ENCODE measurements at regions not wholly inside any gene's neighbourhood (a gene's known extent, or its start where the extent isn't known, plus 50 kb on each side); places are given as distances from the start of the nearest gene placed in this dataset.

DNA sequence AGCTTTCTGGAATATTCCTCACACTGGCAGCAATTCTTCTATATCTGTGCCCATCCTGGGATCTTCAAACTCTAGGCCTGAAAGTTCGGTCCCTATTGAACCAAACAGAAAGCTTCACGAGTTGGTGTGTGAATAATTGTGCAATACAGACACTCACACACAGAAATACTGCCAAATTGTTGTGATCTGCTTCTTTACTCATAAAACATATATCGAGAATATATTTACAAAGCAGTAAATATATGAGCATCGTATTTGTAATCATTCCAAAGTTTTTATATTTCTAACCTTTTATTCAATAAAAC lies 56.6 kb upstream of the BEX4 start:
- no peak for TF ChIP-seq TAF1 (IDR thresholded peaks at IDR 0.05; ENCODE audit: borderline replicate concordance, low read depth, low read length)
- no peak for TF ChIP-seq POLR2AphosphoS5 (IDR thresholded peaks at IDR 0.05; ENCODE audit: low read depth, low read length)
- TF ChIP-seq POLR2A (IDR thresholded peaks at IDR 0.05; ENCODE audit: low read depth, low read length) = no peak
- no peak for FAIRE-seq
- DNase-seq (ENCODE audit: insufficient read length) = no peak

GRCh38 chrX:103157496-103158316 lies 57.2 kb upstream of the BEX4 start:
- FAIRE-seq (peak; percentile 82), DNase-seq (ENCODE audit: insufficient read length) (no peak)
- no peak for TF ChIP-seq TAF1 (IDR thresholded peaks at IDR 0.05; ENCODE audit: borderline replicate concordance, low read depth, low read length)
- no peak for TF ChIP-seq POLR2AphosphoS5 (IDR thresholded peaks at IDR 0.05; ENCODE audit: low read depth, low read length)
- no peak for TF ChIP-seq POLR2A (IDR thresholded peaks at IDR 0.05; ENCODE audit: low read depth, low read length)

GRCh38 chrX:103155201-103155600 lies 59.7 kb upstream of the BEX4 start:
- FAIRE-seq = no peak
- TF ChIP-seq POLR2AphosphoS5 (IDR thresholded peaks at IDR 0.05; ENCODE audit: low read depth, low read length) (no peak), TAF1 (IDR thresholded peaks at IDR 0.05; ENCODE audit: borderline replicate concordance, low read depth, low read length) (no peak)
- DNase-seq (ENCODE audit: insufficient read length) = no peak

DNA sequence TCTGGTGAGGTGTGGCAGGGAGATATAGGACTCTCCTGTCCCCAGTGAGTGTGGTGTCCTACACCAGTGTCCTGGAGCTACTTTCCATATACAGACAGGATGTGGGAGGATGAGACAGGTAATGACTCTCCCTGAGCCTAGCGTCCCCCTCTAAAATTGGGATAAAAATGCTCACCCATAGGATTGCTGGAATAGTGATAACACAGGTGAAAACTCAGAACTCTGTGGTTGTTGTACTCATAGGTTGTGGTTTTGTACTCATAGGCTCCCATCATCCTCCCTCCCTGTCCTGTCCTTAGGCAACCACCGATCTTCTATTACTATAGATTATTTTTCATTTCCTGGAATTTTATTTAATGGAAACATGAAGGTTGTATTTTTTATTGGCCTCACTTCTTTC lies 60.7 kb upstream of the NXF3 start:
- DNase-seq (ENCODE audit: insufficient read length) (no peak), FAIRE-seq (no peak)
- TF ChIP-seq TAF1 (IDR thresholded peaks at IDR 0.05; ENCODE audit: borderline replicate concordance, low read depth, low read length) = no peak
- no peak for TF ChIP-seq POLR2A (IDR thresholded peaks at IDR 0.05; ENCODE audit: low read depth, low read length)
- TF ChIP-seq POLR2AphosphoS5 (IDR thresholded peaks at IDR 0.05; ENCODE audit: low read depth, low read length) = no peak

DNA sequence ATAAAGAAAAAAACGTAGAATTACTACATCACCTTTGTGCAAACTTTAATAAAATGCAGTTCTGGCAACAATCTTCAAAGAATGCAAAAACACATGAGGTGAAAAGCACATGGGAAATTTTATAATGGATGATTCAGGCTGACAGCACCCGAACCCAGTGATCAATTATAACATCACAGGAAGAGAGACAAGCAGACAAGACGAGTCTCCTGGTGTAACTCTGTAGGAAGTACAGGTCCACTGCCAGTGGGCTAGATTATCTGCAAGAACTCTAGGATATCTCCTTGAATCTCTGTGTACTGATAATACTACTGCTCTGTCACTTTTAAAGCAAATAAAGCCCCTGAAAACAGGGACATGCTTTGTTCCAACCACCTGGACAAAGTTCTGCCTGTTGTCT lies 58.9 kb upstream of the NXF3 start:
- no peak for FAIRE-seq
- no peak for DNase-seq (ENCODE audit: insufficient read length)
- no peak for TF ChIP-seq POLR2A (IDR thresholded peaks at IDR 0.05; ENCODE audit: low read depth, low read length)
- TF ChIP-seq POLR2AphosphoS5 (IDR thresholded peaks at IDR 0.05; ENCODE audit: low read depth, low read length) = no peak
- no peak for TF ChIP-seq TAF1 (IDR thresholded peaks at IDR 0.05; ENCODE audit: borderline replicate concordance, low read depth, low read length)

GRCh38 chrX:103149652-103150051 lies 56.7 kb upstream of the NXF3 start:
- DNase-seq (ENCODE audit: insufficient read length) = no peak
- TF ChIP-seq POLR2A (IDR thresholded peaks at IDR 0.05; ENCODE audit: low read depth, low read length) = no peak
- TF ChIP-seq TAF1 (IDR thresholded peaks at IDR 0.05; ENCODE audit: borderline replicate concordance, low read depth, low read length) = no peak
- no peak for TF ChIP-seq POLR2AphosphoS5 (IDR thresholded peaks at IDR 0.05; ENCODE audit: low read depth, low read length)
- FAIRE-seq = no peak

DNA sequence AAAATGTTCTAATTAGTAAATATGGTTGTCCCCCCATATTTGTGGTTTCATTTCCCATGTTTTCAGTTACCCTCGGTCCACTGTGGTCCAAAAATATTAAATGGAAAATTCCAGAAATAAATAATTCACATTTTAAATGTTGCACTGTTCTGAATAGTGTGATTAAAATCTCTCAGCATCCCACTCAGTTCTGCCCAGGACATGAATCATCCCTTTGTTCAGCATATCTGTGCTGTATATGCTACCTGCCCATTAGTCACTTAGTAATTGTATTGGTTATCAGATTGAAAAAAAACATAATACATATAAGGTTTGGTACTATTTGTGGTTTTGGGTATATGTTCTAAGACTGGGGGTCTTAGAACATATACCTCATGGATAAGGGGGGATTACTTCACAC lies 55.1 kb upstream of the NXF3 start:
- FAIRE-seq (no peak), DNase-seq (ENCODE audit: insufficient read length) (no peak)
- TF ChIP-seq TAF1 (IDR thresholded peaks at IDR 0.05; ENCODE audit: borderline replicate concordance, low read depth, low read length) (no peak), POLR2A (IDR thresholded peaks at IDR 0.05; ENCODE audit: low read depth, low read length) (no peak), POLR2AphosphoS5 (IDR thresholded peaks at IDR 0.05; ENCODE audit: low read depth, low read length) (no peak)

Data from GM12892 (cell line).